ENCODE measurements at regions not wholly inside any gene's neighbourhood (a gene's known extent, or its start where the extent isn't known, plus 50 kb on each side); places are given as distances from the start of the nearest gene placed in this dataset.
A peak's percentile ranks its signal among the peaks of the same experiment; 100 is the strongest.

DNA sequence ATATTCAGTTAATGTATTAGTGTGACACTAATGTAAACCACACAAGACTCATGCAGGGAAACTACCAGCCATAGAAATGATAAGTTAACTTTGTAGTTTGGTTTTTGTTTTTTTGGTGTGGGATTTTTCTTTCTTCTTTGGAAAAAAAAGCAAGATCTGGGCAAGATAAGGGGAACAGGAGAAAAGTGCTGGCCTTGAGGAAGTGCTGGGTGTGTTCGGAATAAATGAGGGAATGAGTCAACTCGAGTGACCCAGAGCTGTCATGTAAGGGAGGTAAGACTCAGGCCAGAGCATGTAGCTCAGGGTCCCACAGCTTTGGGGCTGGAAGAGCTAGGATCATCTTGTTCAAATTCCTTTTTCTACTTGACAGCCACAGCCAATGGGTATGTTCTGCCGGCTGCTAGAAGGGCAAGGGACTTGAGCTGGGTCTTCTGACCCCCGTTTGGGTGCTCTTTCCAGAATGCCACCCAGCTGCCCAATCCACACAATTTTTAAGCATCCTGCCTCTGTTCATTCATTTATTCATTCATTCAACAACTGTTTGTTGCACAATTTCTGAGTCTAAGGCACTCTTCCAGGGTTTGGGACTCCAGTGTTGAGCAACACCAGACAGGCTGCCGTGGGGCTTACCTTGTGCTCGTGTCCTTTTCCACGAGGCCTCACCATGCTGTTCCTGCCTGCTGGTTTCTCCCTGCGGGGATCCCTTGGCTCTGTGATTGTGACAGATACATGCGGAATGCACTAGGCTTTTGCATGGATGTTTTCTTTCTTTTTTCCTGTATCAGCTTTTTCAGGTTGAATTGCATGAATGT lies 54.5 kb downstream of the CLDN34 start:
- DNase-seq, result no peak

DNA sequence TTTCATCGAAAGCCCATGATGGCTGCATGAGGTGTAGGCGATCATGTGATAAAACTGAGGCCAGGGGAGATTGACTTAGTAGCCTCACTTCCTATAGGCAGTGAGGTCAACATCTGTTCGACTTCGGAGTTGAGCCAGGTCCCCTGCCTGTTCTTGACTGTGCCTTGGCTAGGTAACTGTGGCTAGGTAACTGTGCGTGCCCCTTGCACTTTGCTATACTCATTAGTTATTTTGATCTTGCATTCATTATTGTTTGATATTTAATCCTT lies 55.0 kb downstream of the CLDN34 start:
- DNase-seq, result no peak

DNA sequence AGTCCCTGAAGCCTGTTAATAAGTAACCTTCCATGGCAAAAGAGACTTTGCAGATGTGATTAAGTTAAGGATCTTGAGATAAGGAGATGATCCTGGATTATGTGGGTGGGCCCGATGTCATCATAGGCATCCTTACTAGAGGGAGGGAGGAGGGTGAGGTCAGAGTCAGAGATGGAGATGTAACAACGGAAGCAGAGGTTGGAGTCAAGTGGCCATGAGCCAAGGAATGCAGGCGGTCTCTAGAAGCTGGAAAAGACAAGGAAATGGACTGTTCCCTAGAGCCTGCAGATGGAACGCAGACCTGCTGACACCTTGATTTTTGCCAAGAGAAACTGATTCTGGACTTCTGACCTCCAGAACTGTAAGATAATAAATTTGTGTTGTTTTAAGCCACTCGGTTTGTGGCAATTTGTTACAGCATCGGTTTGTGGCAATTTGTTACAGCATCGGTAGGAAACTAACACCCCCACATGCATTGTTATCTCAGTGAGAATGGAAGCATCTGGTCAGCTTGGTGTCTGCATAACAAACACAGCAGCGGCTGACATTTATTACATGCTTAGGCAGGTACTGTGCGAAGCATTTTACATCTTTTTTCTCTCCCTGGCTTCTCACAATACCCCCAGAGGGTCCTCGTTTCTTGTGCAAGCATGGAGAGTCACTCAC lies 55.6 kb downstream of the CLDN34 start:
- peak; percentile 28 for DNase-seq

DNA sequence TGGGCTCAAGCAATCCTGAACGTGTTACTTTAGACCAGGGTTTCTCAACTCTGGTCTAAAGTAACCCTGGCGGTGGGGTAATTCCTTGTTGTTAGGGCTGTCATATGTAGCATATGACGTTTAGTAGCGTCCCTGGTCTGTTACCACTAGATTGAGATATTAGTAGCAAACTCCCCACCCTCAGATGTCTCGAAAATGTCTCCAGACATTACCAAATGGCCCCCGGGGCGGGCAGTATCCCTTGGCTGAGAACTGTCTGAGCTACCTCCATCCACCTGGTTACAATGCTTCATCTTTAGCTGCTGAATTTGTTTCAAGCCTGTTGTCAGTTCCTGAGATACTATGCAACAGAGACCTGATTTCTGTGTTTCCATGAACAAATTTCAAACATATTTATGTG lies 56.7 kb downstream of the CLDN34 start:
- DNase-seq, result no peak

DNA sequence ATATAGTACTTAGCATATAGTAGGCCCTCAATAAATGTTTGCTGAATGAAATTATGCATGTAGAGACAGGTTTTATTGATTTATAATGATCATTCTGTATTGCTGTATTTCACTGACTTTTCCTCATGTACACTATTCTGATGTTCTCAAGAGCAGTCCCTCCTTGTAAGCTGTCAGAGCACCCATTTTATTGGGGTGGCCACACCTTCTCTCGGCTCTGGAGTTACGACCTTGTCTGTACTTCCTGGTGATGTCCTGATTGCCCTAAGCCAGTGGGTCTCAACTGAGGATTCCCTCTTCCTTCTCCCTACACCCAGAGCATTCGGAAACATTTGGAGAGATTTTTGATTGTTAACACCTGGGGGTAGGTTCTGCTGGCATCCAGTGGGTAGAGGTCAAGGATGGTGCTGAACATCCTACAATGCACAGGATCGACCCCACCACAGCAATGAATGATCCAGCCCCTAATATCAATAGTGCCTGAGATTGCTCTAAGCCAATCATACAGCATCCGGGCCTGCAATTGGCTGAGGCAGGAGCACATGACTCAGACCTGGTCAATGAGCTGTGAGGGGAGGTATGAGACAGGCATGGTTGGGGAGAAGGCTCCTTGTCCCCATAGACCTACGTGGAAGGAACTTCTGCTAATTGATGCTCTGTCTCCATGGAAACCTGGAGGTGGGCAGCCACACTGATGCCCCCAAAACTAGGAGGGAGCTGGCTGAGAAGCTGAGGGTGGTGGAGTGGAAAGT lies 58.8 kb downstream of the CLDN34 start:
- no peak for DNase-seq

DNA sequence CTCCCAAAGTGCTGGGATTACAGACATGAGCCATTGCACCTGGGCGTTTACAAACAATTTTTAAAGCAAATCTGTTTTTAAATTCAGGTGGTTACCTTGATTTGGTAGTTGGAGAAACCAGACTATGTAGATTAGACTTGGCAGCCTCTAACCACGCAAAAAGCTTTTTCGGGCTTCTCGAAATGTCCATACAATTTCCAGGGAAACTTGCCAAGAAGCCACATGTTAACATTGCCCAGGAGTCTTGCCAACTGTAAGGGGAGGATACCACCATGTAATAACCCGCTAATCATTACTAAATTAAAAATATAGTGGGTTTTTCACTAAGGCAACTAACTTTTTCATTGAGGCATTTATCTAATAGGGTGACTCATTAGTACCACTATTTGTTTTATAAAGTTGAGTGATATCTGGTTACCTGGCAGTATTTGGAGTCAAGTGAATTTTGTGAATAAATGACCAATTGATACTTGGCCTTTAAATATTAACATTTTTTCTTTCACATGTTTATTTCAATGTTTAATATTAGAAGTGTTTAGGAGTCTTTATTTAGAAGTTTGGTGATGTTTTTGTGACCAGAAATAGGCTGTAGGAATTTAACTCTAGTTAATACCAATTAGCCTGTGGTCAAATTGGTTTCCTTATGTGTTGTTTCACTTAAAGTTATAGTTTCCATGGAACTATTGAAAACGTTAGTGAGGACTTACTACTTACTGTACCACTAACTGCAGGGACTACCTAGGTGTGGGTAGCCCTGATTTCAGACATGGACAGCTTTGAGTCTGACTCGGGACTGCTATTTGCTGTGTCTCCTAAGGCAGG lies 61.3 kb downstream of the CLDN34 start:
- DNase-seq, result no peak

DNA sequence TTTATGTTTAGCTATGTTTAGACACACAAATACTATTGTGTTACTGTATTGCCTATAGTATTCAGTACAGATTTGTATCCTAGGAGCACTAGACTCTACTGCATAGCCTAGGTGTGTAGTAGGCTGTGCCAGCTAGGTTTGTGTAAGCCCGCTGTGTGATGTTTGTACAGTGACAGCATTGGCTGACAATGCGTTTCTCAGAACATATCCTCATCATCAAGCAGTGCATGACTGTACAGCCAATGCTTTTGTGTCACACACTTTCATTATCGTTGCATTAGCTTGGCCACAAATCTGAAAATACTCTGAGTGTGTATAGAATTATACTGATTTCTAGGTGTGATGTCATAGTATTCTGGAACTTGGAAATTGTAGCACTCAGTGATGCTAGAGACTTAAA lies 63.4 kb downstream of the CLDN34 start:
- no peak for DNase-seq

DNA sequence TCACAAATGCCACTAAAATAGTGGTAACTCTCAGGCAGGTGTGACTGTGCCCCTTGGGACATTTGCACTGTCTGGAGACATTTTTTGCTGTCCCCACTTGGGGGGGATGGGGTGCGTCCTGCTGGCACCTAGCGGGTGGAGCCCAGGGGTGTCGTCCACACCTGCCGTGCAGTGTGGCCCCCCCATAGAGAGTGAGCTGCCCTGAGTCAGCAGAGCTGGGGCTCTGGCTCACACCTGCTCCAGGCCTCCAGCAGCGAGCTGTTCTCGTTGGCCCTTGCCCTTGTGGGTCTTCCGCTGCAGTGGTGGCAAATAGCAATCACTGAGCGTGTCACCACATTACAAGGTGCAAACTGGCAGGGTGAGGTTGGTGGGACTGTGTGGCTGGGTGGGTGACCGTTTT lies 64.6 kb downstream of the CLDN34 start:
- no peak for DNase-seq

DNA sequence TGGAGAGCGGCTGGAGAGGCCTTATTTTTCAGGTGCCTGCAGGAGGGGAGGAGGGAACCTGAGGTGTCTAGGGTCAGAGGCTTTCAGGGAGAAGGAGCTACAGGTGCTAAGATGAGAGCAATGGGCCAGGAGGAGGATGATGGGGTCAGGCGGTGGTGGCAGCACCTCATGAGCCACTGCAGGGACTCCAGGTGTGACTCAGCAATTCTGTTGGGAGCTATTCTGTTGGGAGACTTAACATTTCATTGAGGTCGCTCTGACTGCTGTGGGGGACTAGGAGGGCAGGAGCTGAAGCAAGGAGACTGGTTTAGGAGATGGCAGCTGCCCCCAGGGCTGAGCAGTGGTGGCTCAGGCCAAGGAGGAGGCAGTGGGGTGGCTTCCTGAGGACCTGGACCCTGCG lies 65.0 kb downstream of the CLDN34 start:
- DNase-seq, result peak; percentile 59

DNA sequence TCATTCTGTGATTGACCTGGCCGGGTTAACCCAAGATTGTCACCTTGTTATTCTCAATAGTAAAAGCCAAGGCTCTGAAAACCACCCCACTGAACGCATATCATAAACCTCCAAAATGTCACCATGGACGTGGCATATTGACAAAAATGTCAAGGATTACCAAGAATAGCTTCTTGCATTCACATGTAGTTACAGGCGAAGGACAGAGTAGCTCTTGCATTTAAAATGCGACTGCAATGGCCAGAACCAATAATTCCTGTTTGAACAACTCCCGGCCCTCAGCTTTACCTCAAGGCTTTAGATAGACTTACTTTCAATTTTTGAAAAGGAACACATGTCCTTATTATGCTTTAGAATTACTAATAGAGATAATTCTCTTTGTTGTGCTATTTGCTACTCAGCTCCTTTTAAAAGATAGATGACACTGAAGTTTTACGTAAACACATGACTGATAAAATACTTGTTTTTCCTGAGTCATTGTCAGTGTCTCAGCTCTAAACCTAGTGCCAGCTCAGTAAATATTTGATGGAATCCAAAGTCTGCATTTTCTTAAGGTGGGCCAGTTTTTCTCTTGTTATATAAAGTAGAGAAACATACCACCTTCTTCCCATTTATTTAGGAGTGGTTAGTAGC lies 66.3 kb downstream of the CLDN34 start:
- peak; percentile 53 for DNase-seq

DNA sequence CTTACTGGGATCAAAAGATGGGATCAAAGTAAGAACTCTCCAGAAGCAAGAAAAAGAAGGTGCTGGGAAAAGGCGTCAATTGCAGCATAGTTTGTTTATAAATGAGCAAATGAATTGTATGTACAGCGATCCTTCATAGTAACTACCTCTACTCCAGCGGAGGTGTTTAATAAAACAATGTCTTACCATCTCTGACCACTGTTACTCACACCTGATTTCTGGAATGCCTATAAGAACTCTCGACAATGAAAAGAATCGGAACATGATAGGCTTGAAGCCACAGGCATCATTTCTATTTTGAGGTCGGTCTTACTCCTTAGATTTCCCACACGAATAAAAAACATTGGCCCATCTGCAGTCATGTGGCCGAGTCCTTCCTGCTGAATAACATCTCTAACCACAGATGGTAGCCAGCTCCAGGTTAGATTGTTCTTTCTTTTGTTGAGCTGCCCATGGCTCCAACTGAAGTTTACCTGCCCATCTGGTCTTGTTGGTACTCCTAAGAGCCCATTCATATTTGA lies 67.6 kb downstream of the CLDN34 start:
- DNase-seq, result no peak

DNA sequence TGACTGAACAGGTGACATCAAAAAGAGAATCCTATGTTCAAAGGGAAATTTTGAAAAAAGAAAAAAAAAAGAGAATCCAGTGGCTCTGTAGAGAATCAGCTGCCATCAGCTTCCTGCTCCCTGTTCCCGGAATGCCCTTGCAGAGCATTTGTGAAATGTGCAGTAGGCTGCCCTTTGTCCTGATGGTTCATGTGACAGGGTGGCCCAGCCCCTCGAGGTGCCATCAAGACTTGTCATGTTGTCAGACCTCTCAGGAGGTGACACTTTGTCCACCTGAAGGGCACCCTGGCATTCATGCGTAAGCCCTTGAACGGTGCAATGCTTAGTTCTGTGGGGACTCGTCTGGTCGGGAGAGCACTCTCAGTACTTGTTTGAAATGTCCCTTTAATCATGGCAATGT lies 71.4 kb downstream of the CLDN34 start:
- no peak for DNase-seq

DNA sequence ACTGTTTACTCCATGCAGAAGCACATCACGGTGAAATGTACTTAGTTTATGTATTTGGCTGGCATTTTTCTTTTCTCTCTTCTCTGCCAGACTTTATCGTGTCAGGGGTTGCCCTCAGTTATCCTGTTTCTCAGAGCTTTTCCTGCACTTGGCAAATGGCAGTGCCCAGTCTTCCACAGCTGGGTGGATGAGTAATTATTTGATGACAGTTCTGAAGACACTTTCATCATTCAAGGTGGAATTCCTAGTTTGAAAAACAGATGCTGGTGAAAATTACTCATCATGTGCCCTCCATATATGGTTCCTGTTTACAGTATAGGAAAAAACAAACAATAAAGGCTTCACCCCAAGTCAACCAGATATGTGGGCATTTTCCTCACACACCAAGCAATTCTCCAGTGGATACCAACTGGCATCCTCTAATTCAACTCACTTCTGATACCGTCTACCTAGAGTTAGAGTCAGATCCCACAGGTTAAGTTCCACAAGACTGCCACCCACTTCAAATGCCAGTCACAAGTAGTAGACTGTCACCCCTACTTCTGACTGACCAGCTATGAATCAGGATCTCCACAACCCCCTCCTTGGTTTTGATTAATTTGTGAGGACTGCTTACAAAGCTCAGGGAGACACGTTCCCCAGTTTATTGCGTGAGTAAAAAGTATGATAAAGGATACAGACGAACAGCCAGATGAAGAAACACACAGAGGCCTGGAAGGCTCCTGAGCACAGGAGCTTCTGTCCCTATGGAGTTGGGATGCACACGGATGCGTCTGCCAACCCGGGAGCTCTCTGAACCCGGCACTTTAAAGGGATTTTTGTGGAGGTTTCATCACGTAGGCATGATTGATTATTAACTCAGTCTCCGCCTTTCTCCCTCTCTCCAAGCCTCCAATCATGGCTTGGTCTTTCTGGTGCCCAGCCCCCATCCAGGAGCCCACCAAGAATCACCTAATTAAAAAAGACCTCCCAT lies 72.9 kb downstream of the CLDN34 start:
- no peak for DNase-seq

DNA sequence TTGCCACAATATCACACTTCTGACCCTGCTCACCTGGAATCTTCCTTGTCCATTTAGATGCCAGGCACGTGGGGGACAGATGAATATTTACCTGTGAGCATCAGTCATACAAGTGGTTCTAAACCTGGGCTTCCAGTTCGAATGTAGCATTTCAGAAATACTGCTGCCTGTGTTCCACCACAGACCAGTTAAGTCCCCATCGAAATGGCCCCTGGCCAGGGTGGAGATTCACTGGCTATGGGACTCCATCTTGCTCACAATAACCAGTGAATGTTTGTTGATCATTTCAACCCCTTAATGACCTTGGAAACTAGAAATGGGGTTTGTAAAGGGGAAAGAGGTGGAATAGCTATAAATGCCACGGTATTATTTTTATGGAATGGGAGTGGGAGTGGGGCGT lies 73.8 kb downstream of the CLDN34 start:
- no peak for DNase-seq

DNA sequence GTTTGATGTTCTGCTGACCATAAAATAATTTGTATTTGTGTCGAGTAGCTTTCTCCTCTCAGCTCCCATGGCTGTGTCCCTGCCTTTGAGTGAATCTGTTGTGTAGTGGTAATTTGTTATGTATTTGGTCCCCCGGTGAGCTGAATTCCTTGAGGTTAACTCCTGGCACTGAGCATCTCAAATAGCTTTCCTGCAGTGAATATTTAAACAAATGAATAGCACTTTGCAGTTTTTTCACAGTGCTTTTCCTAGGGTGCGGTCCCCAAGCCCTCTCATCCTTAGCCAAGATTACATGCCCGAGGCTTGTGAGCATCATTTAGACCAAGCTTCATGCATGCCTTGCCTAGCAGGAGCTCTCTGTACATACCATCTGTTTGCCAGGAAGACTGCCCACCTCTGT lies 74.2 kb downstream of the CLDN34 start:
- no peak for DNase-seq

DNA sequence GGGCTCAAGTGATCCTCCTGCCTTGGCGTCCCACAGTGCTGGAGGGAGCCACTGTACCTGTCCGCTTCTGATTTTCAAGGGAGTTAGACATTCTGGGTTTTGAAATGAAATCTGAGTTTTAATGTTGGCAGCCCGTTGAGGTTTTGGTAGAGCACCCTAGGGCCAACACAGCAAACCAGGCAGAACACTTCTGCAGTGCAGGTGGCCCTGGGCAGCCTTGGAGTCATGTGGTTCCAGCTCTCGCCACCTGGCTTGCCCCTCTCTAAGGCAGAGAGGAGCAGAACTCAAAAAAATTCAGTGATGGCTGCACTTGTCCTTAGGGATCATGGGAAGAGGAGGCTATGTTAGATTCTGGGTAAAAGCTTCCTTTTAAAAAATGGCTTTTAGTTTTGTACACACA lies 74.9 kb downstream of the CLDN34 start:
- DNase-seq, result no peak

DNA sequence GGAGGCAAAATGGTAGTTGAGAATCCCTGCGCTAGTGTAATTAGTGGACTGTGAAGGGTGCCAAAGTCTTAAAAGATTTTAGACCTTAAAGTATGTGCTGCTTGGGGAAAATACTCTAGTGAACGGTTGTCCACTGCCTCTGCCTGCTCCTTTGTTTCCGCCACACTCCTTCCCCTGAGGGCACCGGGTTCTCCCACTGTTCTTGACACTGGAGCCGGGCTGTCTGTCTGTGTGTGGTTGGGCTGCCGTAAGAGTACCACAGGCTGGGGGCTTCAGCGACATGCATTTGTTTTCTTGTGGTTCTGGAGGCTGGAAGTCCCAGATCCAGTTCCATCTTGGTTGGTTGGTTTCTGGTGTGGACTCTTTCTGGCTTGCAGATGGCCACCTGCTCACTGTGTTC lies 76.2 kb downstream of the CLDN34 start:
- no peak for DNase-seq

DNA sequence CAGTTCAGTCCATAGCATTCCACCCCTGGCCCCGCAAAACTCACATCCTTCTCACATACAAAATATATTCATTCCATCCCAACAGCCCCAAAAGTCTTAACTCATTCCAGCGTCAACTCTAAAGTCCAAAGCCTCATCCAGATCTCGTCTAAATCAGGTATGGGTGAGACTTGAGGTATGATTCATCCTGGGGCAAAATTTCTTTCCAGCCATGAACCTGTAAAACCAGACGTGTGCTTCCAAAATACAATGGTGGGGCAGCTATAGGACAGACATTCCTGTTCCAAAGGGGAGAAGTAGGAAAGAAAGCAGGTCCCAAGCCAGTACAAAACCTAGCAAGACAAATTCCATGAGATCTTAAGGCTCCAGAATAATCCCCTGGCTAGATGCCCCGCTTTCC lies 76.9 kb downstream of the CLDN34 start:
- DNase-seq, result no peak

DNA sequence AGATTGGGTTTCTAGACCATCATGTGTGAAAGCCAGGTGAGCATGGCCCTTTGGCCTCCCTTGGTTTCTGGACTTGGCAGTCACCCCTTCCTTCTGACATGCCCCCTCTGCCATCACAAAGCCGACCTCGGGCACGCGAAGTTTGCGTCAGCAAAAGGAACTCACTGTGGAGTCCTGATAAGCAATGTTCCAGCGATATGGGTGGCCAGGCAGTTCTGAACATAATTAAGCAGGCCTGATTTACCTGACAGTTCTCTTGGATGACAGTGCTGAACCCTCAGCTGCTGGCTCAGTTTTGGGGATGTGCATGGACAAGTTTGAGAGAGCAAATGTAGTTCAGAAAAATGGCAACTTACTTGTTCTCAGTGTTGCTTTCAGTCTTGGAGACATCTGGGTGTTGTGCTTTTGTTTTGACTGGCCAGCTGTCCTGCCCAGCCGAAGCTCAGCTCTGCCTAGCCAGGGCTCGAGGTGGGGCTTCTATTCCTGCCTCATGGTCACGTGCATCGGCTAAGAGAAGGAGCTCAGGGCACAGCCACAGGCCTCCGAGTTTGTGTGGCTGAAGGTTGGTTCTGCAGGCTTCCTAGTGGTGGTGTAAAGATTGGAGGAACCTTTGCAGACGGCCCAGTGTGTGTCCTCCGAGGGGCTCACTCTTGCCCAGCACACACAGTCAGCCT lies 78.3 kb downstream of the CLDN34 start:
- DNase-seq, result peak; percentile 87

DNA sequence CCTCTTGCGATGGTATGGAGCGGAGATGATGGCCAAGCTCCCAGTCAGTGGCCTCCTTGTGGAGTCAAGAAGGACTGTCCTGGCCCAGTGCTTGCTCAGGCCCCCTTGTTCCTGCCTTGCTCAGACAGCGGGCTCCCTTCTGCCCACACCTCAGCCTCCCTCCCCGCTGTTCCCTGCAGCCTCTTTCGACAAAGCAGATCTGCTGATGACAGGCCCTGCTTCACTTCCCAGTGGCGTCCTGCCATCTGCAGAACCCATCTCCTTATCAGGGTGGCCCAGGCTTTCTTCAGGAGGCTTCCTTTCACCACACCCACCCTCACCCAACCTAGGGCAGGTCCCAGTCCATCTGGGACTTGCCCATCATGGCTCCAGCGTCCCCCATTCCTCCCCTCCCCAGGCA lies 80.0 kb downstream of the CLDN34 start:
- DNase-seq, result peak; percentile 96

DNA sequence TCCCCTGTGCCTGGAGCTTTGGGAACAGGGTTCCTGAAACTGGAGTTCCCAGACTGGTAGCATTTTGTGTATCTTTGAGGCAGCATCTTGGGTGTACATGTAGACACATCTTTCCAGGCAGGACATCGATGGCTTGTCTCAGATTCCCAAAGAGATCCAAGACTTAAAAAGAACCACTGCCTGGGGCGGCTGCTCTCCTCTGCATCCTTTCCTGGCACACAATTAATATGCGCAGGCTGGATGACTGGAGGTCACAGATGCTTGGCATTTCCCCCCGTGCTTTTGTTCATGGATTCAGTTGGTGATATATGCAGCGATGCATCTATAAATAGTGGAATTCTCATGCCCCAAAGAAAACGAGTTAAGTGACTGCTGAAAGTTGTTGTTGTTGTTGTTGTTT lies 80.5 kb downstream of the CLDN34 start:
- DNase-seq, result peak; percentile 9
